Stimulated activated CD4-positive, alpha-beta T cell treated with anti-CD3 and anti-CD28 coated beads, Interleukin-1b, Interleukin-23, amount 100 ng/mL, for 24 hours (primary cell): ENCODE measurements at regions not wholly inside any gene's neighbourhood (a gene's known extent, or its start where the extent isn't known, plus 50 kb on each side); places are given as distances from the start of the nearest gene placed in this dataset.

Experiments
- DNase-seq, 4 experiments: peaks; one replicate each; pipeline ENCODE4 v3.0.0-alpha.2; 2020; ENCODE audit warnings: low read depth in 4 of 4, low spot score in 1 of 4

GRCh38 chr3:157810924-157811718, 295.1 kb downstream of the SHOX2 start:
- no peak for DNase-seq

GRCh38 chr3:157807280-157807679, 298.9 kb downstream of the SHOX2 start:
- DNase-seq: no peak

- no peak for DNase-seq
Measured at GRCh38 chr3:157805538-157805937, 300.7 kb downstream of the SHOX2 start.

GRCh38 chr3:157794771-157795170, 291.6 kb upstream of the VEPH1 start:
- DNase-seq: no peak

- DNase-seq: no peak
Measured at GRCh38 chr3:157793745-157794144, 290.5 kb upstream of the VEPH1 start.

- DNase-seq: no peak
Measured at GRCh38 chr3:157789162-157789561, 285.9 kb upstream of the VEPH1 start.

- no peak for DNase-seq
Measured at GRCh38 chr3:157786618-157787017, 283.4 kb upstream of the VEPH1 start.

- DNase-seq: no peak
Measured at GRCh38 chr3:157786211-157786610, 283.0 kb upstream of the VEPH1 start.

GRCh38 chr3:157785102-157785826, 282.0 kb upstream of the VEPH1 start:
- no peak for DNase-seq

- DNase-seq: no peak
Measured at GRCh38 chr3:157782236-157782635, 279.0 kb upstream of the VEPH1 start.

- no peak for DNase-seq
Measured at GRCh38 chr3:157776861-157777260, 273.6 kb upstream of the VEPH1 start.

GRCh38 chr3:157775446-157775845, 272.2 kb upstream of the VEPH1 start:
- no peak for DNase-seq

GRCh38 chr3:157769378-157769777, 266.2 kb upstream of the VEPH1 start:
- no peak for DNase-seq

GRCh38 chr3:157767607-157768006, 264.4 kb upstream of the VEPH1 start:
- DNase-seq: no peak

- no peak for DNase-seq
Measured at GRCh38 chr3:157763644-157764043, 260.4 kb upstream of the VEPH1 start.

- DNase-seq: no peak
Measured at GRCh38 chr3:157759311-157759710, 256.1 kb upstream of the VEPH1 start.

- DNase-seq: no peak
Measured at GRCh38 chr3:157755233-157755632, 252.0 kb upstream of the VEPH1 start.

- DNase-seq: no peak
Measured at GRCh38 chr3:157754451-157754850, 251.2 kb upstream of the VEPH1 start.

- DNase-seq: no peak
Measured at GRCh38 chr3:157753787-157754136, 250.5 kb upstream of the VEPH1 start.

GRCh38 chr3:157752956-157753786, 250.0 kb upstream of the VEPH1 start:
- DNase-seq: no peak

- DNase-seq: no peak
Measured at GRCh38 chr3:157752554-157752953, 249.3 kb upstream of the VEPH1 start.

GRCh38 chr3:157751386-157751785, 248.2 kb upstream of the VEPH1 start:
- DNase-seq: no peak
